GM18519 (cell line): ENCODE measurements at regions not wholly inside any gene's neighbourhood (a gene's known extent, or its start where the extent isn't known, plus 50 kb on each side); places are given as distances from the start of the nearest gene placed in this dataset.

ENCODE experiments used
- ATAC-seq: cut with Tn5 transposase; IDR thresholded peaks from one replicate; pipeline ENCODE4 v1.9.1; 2021; ENCODE audit warnings: mild to moderate bottlenecking, moderate library complexity; ENCODE audit not compliant: unreplicated experiment, low FRiP score

DNA sequence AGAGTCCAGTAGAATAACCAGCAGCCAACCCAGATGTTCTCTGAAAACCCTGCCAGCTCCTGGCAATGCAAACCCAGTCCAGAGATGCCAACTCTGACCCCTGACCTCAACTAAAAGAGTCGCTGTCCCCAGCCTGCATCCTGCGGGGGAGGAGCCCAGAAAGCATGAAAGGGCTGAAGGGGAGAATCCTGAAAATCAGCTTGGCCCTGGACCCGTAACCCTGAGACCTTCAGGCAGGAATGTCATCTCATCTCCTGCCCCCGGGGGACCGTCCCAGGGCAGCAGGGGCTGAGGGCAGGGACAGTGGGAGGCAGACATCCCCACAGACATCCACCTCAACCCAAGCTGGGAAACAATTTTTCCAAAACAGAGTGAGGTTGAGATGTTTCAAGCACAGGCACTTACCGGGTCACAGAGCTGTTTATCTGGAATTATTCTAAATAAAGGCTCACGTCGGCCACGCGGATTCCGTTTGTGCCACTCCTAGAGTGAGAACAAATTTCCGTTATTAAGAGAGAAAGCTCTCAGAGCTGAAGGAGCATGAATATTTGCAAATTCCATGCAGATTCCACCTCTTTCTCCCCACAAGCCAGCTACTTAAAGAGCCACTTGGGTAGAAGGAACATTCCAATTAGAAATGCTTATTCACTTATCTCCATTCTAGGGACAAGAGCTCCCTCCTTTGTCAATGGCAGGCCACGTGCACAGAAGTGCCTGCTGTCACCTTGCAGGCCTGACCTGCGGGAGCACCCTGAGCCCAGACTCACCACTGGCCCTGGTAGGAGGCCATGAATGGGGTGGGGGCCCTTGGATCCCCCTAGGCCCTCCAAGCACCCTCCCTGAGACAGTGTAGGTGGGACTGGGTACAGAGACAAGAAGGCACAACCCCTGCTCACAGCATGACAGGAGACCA lies 240.1 kb downstream of the NPHP4 start:
- ATAC-seq: no peak

DNA sequence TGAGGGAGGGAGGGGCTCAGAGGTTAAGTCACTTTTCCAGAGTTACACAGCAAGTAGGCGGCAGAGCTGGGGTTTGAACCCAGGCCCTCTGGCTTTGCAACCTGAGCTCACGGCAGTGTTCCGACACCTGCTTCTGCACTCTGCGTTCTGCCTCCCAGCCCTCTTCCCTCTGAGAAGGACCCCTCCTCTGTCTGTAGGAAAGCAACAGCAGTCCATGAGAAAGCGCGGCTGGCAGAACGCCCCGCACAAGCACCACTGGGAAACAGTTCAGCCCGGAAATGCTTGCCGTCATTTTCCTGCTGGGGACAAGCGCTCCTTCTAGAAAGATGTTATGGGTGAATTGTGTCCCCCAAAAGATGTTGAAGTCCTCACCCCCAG lies 241.1 kb downstream of the NPHP4 start:
- ATAC-seq: no peak

GRCh38 chr1:5750186-5751162 lies 241.8 kb downstream of the NPHP4 start:
- no peak for ATAC-seq

DNA sequence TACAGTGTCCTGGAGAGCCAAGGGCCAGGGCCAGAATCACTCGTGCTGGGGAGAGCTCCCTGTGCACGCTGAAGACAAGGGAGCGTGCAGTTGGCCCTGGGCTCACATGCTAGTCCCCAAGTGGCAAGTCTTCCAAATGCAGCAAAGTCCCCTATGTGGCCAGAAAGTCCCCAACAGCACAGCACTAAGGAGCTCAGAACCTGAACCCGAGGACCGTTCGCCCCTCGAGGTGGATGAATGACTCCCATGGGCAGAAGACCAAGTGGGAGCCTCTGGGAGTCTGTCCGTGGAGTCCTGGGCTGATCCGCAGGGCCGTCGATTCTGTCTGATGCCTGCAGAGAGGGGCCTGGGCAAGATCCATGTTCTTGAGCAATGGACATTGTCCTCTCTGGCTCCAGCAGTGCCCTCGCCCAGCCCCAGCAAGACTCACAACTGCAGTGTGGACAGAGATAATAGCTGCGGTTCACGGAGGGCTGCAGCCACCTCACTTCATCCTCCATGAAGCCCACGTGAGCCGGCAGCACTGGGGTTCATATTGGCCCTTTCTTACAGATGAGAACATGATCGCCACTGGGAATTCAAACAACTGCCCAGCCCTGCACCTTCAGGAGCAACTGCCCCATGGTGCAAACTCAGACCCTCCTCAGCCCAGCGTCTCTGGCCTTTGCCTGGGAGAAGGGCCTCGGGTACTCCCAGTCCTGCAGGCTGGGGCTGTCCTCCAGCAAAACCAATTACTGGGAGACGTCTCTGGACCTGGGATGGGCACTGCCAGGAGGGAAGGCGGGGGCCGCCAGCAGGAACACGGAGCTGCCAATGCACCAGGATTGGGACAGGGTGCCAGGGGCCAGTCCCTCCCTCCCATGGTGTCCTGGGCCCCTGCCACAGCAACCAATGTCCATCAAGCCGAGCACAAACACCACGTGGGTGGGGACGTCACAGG lies 243.7 kb downstream of the NPHP4 start:
- no peak for ATAC-seq

DNA sequence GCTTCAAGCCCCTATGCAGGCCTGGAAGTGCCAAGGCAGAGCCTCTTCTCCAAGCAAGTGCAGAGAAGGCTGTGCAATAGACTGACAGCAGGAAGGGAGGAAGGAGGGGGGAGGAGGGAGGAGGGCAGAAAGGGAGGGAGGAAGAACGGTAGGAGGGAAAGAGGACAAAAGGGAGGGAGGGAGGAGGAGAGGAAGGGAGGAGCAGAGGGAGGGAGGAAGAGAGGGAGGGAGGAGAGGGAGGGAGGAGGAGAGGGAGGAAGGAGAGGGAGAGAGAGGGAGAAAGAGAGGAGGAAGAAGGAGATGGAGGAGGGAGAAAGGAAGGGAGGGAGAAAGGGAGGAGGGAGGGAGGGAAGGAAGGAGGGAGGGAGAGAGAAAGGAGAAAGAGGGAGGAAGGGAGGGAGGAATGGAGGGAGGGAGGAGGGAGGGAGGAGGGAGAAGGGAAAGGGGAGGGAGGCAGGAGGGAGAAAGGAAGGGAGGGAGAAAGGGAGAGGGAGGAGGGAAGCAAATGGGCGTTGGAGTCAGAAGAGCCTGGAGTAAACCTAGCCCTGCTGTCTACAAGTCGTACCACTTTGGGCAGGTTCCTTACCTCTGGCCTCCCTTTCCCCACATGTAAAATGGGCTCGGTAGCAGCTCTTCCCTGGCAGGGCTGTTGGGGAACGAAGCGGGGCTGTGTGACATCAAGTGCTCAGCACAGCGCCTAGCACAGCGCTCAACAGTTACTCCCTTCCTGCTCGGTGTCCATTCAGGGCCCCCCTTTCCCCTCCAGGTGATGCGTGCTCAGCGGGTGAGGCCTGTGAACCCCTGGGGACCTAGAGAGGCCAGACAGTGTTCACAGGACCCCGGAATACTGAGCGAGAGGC lies 244.6 kb downstream of the NPHP4 start:
- no peak for ATAC-seq

DNA sequence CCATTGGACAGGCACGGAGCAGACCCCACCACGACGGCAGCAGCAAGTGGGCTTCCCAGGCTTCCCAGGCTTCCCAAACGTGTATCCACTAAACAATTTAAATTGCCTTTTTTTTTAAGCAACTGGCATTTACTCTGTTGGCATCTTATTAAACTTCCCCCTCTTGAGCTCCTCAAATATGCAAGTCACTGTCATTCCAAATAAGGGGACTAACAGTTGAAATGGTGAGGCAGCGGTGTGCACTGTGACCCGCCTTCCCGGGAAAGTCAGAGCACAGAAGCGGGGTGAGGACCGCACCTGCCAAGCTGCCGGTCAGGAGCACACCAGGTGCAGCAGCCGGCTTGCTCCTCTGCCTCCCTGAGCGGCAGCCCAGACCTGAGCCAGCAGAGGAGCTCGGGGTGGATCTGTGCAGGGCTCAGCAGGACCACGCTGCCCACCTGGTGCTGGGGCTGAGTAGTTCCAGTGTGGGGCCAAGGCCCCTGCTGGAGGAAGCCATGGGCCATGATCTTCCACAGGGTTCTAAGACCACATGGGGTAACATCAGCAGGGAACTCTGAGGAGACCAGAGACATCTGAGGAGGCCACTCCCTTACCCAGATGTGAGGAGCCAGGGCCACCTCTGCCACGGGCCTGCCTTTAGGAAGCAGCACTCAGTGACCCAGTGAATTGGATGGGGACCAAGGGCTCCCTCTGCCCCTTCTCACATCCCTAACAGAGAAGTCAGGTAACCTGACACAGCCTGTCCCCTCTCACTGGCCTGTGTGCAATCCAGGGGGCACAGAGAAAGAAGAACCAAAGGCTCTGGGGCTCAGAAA lies 245.4 kb downstream of the NPHP4 start:
- ATAC-seq: no peak

- ATAC-seq: no peak
Observed at GRCh38 chr1:5745800-5746610, 246.2 kb downstream of the NPHP4 start.

- ATAC-seq: no peak
Observed at GRCh38 chr1:5744911-5745799, 247.1 kb downstream of the NPHP4 start.

GRCh38 chr1:5744341-5744740 lies 247.9 kb downstream of the NPHP4 start:
- ATAC-seq: no peak

DNA sequence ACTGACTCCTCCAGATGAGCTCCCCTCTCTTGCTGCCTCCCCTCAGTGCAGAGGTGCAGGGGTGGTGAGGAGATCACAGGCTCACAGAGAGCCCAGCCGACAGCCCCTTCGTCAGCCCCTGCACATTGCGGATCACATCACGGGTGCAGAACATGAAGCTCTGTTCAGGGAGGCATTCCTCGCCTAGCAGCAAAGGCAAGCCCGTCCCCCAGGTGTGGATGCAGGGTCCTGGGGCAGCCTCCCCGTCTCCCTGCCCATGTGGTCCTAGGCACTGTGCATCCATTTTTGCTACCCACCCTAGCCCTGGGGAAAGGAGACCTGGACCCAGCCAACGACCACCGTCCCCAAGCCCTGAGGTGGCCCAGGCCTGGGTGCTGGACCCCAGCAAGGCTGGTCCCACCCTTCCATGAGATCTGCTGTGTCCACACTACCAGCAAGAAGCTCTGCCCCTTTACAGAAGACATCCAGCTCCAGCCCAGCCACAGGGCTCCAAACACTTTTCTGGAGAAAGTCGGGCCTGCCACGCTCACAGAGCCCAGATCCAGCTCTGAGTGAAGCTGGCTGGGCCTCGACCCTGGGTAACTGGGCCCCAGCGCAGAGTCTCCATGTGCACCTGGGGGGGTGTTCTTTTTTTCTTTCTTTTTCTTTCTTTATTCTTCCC lies 248.7 kb downstream of the NPHP4 start:
- ATAC-seq: no peak

DNA sequence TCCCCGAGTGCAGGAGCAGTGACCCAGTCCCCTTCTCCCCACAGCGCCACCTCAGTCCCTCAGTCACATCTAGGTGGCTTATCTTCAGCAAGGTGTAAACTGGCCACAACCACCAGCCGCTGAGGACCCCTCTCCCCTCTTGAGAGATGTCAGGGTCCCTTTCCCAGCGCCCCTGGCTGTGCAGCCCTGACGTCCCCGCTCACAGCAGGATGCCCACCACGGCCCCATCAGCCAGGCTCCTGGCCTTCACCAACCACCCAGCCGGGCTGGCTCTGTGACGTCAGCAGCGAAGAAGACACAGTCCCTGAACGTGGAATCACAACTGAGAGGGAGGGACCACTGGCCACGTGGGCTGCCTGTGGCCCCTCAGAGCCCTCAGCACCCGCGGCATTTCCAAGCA lies 249.4 kb downstream of the NPHP4 start:
- ATAC-seq: no peak

DNA sequence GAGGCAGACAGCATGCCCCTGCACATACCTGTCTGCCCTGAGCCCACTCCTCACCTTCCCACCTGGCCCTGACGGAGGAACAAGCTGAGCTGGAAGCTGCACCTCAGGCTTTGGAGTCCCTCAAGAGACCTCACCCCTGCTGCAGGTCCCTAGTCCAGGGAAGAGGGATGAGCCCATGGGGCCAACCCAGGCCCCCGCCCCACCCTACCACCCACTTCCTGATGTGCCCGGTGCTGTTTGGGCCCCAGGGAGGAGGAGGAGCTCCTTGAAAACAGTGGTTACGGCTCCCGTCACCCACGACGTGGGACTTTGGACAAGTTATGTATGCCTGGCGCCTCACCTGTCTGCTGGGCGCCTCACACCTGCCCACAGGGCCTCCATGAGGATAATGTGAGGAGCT lies 250.2 kb downstream of the NPHP4 start:
- ATAC-seq: no peak

DNA sequence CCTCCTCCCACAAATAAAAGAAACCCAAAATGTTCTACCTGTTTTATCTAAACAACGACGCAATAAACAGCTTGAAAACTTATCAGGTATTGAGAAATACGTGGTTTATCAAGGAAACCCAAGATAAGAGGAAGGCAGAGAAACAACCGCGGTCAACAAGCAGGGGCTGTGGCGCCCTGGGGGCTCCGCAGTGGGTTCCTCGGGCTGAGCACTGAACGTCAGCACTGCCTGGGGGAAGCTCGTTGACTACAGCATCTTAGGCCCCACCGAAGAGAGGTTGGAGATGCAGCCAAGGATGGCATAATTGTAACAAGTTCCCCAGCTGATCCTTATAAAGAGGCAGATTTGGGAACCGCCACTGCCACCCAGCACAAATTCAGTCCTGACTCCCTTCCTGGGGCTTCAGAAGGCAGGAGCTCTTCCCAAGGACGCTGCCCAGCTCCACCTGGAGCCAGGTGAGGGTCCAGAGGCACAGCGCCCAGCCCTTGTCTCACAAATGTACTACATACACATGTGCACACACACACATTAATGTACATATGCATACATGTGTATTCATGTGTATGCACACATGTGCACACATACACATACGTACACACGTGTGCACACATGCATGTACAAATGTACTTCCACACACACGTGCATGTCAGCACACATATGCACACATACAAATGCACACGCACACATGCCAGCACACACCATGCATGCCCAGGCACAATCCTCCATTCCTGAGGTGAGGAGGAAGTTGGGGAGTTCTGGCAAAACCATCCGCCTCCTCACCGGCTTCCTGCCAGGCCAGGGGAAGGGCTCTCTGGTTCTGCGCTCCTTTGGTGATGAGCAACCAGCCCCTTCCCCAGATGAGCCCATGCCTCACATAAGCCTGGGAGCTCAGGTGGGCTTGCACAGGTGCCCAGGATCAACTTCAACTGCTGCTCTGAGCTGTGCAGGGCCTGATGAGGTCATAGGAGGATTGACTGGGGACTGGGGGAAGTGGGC lies 251.1 kb downstream of the NPHP4 start:
- no peak for ATAC-seq

GRCh38 chr1:5740450-5740849 lies 251.8 kb downstream of the NPHP4 start:
- ATAC-seq: no peak

- no peak for ATAC-seq
Observed at GRCh38 chr1:5739561-5740078, 252.6 kb downstream of the NPHP4 start.
